H1 (cell line): ENCODE measurements at regions not wholly inside any gene's neighbourhood (a gene's known extent, or its start where the extent isn't known, plus 50 kb on each side); places are given as distances from the start of the nearest gene placed in this dataset.

Source experiments
- CTCF ChIA-PET: fragments of 300-600 bp; sonication (Branson Sonifier 250); formaldehyde crosslinking; loops from one replicate; lab custom pipeline; 2021; ENCODE audit not compliant: partially characterized antibody; lab: Charles Lee
- POLR2A ChIA-PET: fragments of 300-600 bp; sonication (Branson Sonifier 250); formaldehyde crosslinking; loops from one replicate; lab custom pipeline; 2021; ENCODE audit warnings: inconsistent platforms; ENCODE audit not compliant: partially characterized antibody; lab: Charles Lee
- DNase-seq, 2 experiments: peaks; one replicate each; pipeline versions ENCODE4 v3.0.0 to v3.0.0-alpha.2; 2010 to 2022; ENCODE audit warnings: low spot score in 2 of 2, low read depth in 1 of 2, mixed read lengths in 1 of 2
- FAIRE-seq: peaks from 2 replicates; lab custom pipeline; 2011; peaks lifted over from hg19 to GRCh38; lab: Jason Lieb, UNC
- H2AFZ ChIP-seq: 2 replicates; pipeline ENCODE4 v1.8.1; 2012; ENCODE audit warnings: low read length, inconsistent platforms
- H2AK5ac ChIP-seq: 2 replicates; pipeline ENCODE4 v1.6.1; 2013; ENCODE audit warnings: low read depth, low read length
- H2BK120ac ChIP-seq: replicated peaks from 2 replicates; pipeline ENCODE3; 2013; ENCODE audit warnings: low read depth, low read length, inconsistent platforms
- H2BK12ac ChIP-seq: 2 replicates; pipeline ENCODE4 v1.6.1; 2013; ENCODE audit warnings: low read depth, low read length
- H2BK15ac ChIP-seq: 2 replicates; pipeline ENCODE4 v1.6.1; 2013; ENCODE audit warnings: low read length
- H2BK20ac ChIP-seq: 2 replicates; pipeline ENCODE4 v1.6.1; 2013; ENCODE audit warnings: low read length
- H2BK5ac ChIP-seq: 2 replicates; pipeline ENCODE4 v1.6.1; 2013; ENCODE audit warnings: low read depth, low read length
- H3K14ac ChIP-seq: 2 replicates; pipeline ENCODE4 v1.6.1; 2013; ENCODE audit warnings: inconsistent platforms; ENCODE audit not compliant: insufficient read length
- H3K18ac ChIP-seq: 2 replicates; pipeline ENCODE4 v1.6.1; 2013; ENCODE audit warnings: low read length; ENCODE audit errors: extremely low read depth
- H3K23ac ChIP-seq: 2 replicates; pipeline ENCODE4 v1.6.1; 2013; ENCODE audit warnings: inconsistent platforms; ENCODE audit not compliant: insufficient read length
- H3K23me2 ChIP-seq: 2 replicates; pipeline ENCODE4 v1.6.1; 2013; ENCODE audit warnings: low read depth, low read length
- H3K27ac ChIP-seq: 2 replicates; pipeline ENCODE4 v1.6.1; 2011; ENCODE audit warnings: low read depth, low read length, inconsistent platforms
- H3K27me3 ChIP-seq, 4 experiments: replicated peaks in 1 of 4; 1 replicate in 1 of 4; 2 replicates in 3 of 4; pipeline versions ENCODE4 v1.6.1 to v1.8.1; 2011 to 2013; ENCODE audit warnings: low read length in 3 of 4, mild to moderate bottlenecking in 3 of 4, inconsistent platforms in 2 of 4, mixed read lengths in 2 of 4, moderate library complexity in 1 of 4; ENCODE audit not compliant: control insufficient read depth in 3 of 4, insufficient read depth in 3 of 4; ENCODE audit errors: extremely low read depth in 1 of 4
- H3K36me3 ChIP-seq, 4 experiments: 2 replicates each; pipeline versions ENCODE4 v1.6.1 to v1.8.1; 2011 to 2013; ENCODE audit warnings: mild to moderate bottlenecking in 4 of 4, low read length in 3 of 4, moderate library complexity in 2 of 4, control low read depth in 1 of 4, inconsistent platforms in 1 of 4; ENCODE audit not compliant: insufficient read depth in 4 of 4, control insufficient read depth in 2 of 4
- H3K4ac ChIP-seq: replicated peaks from 2 replicates; pipeline ENCODE3; 2013; ENCODE audit warnings: low read length, low read depth, mixed read lengths, inconsistent platforms; ENCODE audit not compliant: insufficient read length
- H3K4me1 ChIP-seq, 4 experiments: replicated peaks in 1 of 4; 1 replicate in 1 of 4; 2 replicates in 3 of 4; pipeline versions ENCODE4 v1.6.1 to v1.8.1; 2011 to 2013; ENCODE audit warnings: low read length in 3 of 4, inconsistent platforms in 2 of 4, mixed read lengths in 1 of 4; ENCODE audit not compliant: insufficient read depth in 4 of 4, control insufficient read depth in 3 of 4
- H3K4me2 ChIP-seq, 2 experiments: 2 replicates each; pipeline versions ENCODE4 v1.6.1 to v1.8.1; 2011 to 2013; ENCODE audit warnings: low read depth in 2 of 2, low read length in 2 of 2, control low read depth in 1 of 2, inconsistent platforms in 1 of 2, mild to moderate bottlenecking in 1 of 2; ENCODE audit not compliant: insufficient read depth in 1 of 2
- H3K4me3 ChIP-seq, 4 experiments: fragments of 200-600, 300-600 bp in 1 of 4; sonication (generic), shearing (Covaris generic), sonication (Bioruptor Twin) in 1 of 4; 2 replicates each; pipeline versions ENCODE4 v1.5.1 to v1.8.1; 2011 to 2016; ENCODE audit warnings: low read length in 4 of 4, low read depth in 3 of 4, control low read depth in 2 of 4, inconsistent platforms in 2 of 4, mild to moderate bottlenecking in 2 of 4, mixed read lengths in 1 of 4, moderate library complexity in 1 of 4; ENCODE audit not compliant: insufficient read depth in 2 of 4; ENCODE audit errors: extremely low read depth in 1 of 4
- H3K56ac ChIP-seq: replicated peaks from 2 replicates; pipeline ENCODE3; 2013; ENCODE audit warnings: low read depth, mild to moderate bottlenecking, mixed read lengths, low read length, inconsistent platforms; ENCODE audit not compliant: insufficient read length
- H3K79me1 ChIP-seq: 2 replicates; pipeline ENCODE4 v1.6.1; 2013; ENCODE audit warnings: low read depth, low read length, control low read depth
- H3K79me2 ChIP-seq, 2 experiments: 2 replicates each; pipeline versions ENCODE4 v1.6.1 to v1.8.1; 2012 to 2013; ENCODE audit warnings: low read length in 2 of 2, mild to moderate bottlenecking in 2 of 2, inconsistent platforms in 1 of 2; ENCODE audit not compliant: insufficient read depth in 2 of 2, control insufficient read depth in 1 of 2
- H3K9ac ChIP-seq, 4 experiments: replicated peaks in 1 of 4; 1 replicate in 1 of 4; 2 replicates in 3 of 4; pipeline versions ENCODE4 v1.6.1 to v1.8.1; 2011 to 2013; ENCODE audit warnings: low read depth in 3 of 4, low read length in 3 of 4, control low read depth in 2 of 4, mild to moderate bottlenecking in 2 of 4, moderate library complexity in 2 of 4, inconsistent platforms in 1 of 4; ENCODE audit errors: extremely low read depth in 1 of 4
- H3K9me3 ChIP-seq, 2 experiments: 2 replicates each; pipeline versions ENCODE4 v1.6.1 to v1.8.1; 2012 to 2013; ENCODE audit warnings: mild to moderate bottlenecking in 2 of 2, moderate library complexity in 2 of 2, control low read depth in 1 of 2, inconsistent platforms in 1 of 2, low read depth in 1 of 2, low read length in 1 of 2, mixed read lengths in 1 of 2; ENCODE audit not compliant: insufficient read depth in 2 of 2
- H4K20me1 ChIP-seq, 2 experiments: replicated peaks in 1 of 2; 2 replicates each; pipeline versions ENCODE3 to v1.8.1; 2011 to 2013; ENCODE audit warnings: inconsistent platforms in 2 of 2, low read length in 2 of 2, mild to moderate bottlenecking in 1 of 2; ENCODE audit not compliant: insufficient read depth in 2 of 2, control insufficient read depth in 1 of 2
- H4K5ac ChIP-seq: 2 replicates; pipeline ENCODE4 v1.6.1; 2013; ENCODE audit warnings: low read length, low read depth, mixed read lengths, inconsistent platforms; ENCODE audit not compliant: insufficient read length
- H4K8ac ChIP-seq: 2 replicates; pipeline ENCODE4 v1.8.0; 2013; ENCODE audit warnings: mild to moderate bottlenecking, moderate library complexity, low read length, inconsistent platforms; ENCODE audit not compliant: insufficient read depth; ENCODE audit errors: extremely low read depth
- H4K91ac ChIP-seq: replicated peaks from 2 replicates; pipeline ENCODE3; 2013; ENCODE audit warnings: low read length, mixed read lengths, inconsistent platforms; ENCODE audit not compliant: insufficient read length
- BACH1 ChIP-seq: IDR thresholded peaks from 2 replicates; pipeline ENCODE4 v1.6.1; 2012; ENCODE audit warnings: low read length, improper control_type of control experiment
- CBX8 ChIP-seq: fragments of 300-800, 300-1000 bp; sonication (generic); IDR thresholded peaks from 2 replicates; pipeline ENCODE4 v1.7.1; 2016; ENCODE audit warnings: low read depth, low read length, borderline replicate concordance
- CREB1 ChIP-seq: IDR thresholded peaks from 2 replicates; pipeline ENCODE4 v1.6.1; 2012; ENCODE audit warnings: inconsistent platforms
- CTBP2 ChIP-seq: IDR thresholded peaks from 2 replicates; pipeline ENCODE4 v1.7.0; 2011; ENCODE audit warnings: borderline replicate concordance, mild to moderate bottlenecking, moderate library complexity, mixed read lengths, low read length; ENCODE audit not compliant: insufficient read depth, insufficient read length
- RBBP5 ChIP-seq: IDR thresholded peaks from 2 replicates; pipeline ENCODE4 v1.7.1; 2012; ENCODE audit warnings: low read depth, mild to moderate bottlenecking, inconsistent platforms, low read length, moderate library complexity, borderline replicate concordance
- RXRA ChIP-seq: IDR thresholded peaks from 2 replicates; pipeline ENCODE4 v1.6.1; 2011; ENCODE audit warnings: low read depth, mild to moderate bottlenecking, low read length, moderate library complexity; ENCODE audit not compliant: insufficient read depth
- SIN3A ChIP-seq, 2 experiments: IDR thresholded peaks in 1 of 2; conservative IDR thresholded peaks in 1 of 2; 2 replicates each; pipeline ENCODE4 v1.6.1; 2011 to 2012; ENCODE audit warnings: low read length in 2 of 2, improper control_type of control experiment in 1 of 2, low read depth in 1 of 2, mild to moderate bottlenecking in 1 of 2
- SIX5 ChIP-seq: IDR thresholded peaks from 2 replicates; pipeline ENCODE4 v1.6.1; 2011; ENCODE audit warnings: mild to moderate bottlenecking, low read depth, low read length
- SUZ12 ChIP-seq: fragments of 200-600 bp; sonication (generic); IDR thresholded peaks from 2 replicates; pipeline ENCODE4 v1.6.1; 2012; ENCODE audit warnings: mild to moderate bottlenecking, inconsistent platforms, low read length, moderate library complexity, mixed read lengths
- TEAD4 ChIP-seq: IDR thresholded peaks from 2 replicates; pipeline ENCODE4 v1.6.1; 2012; ENCODE audit warnings: low read depth, low read length, inconsistent platforms, mixed read lengths
- YY1 ChIP-seq: IDR thresholded peaks from 2 replicates; pipeline ENCODE4 v1.6.1; 2011; ENCODE audit warnings: low read depth, mild to moderate bottlenecking, low read length
- WGBS, 2 experiments: shearing (Covaris generic) in 1 of 2; methylation state at CpG; one replicate each; pipeline versions ENCODE4 v1.1.6 to v1.1.7; 2013 to 2015; ENCODE audit warnings: low lambda C conversion rate in 2 of 2, mixed read lengths in 2 of 2, inconsistent platforms in 1 of 2, low coverage in 1 of 2, missing lambda C conversion rate in 1 of 2; ENCODE audit not compliant: insufficient replicate concordance in 2 of 2, insufficient coverage in 1 of 2, insufficient read length in 1 of 2; ENCODE audit errors: extremely low coverage in 1 of 2, missing lambda C conversion rate in 1 of 2; 5-methylcytosine and 5-hydroxymethylcytosine counted together
- TF ChIP-seq, protein P1 (sequence below): IDR thresholded peaks from 2 replicates; pipeline ENCODE4 v1.6.1; 2011; ENCODE audit warnings: low read depth, mild to moderate bottlenecking, low read length; ENCODE audit not compliant: insufficient read depth
- TF ChIP-seq, protein P2 (sequence below): IDR thresholded peaks from 2 replicates; pipeline ENCODE4 v1.6.1; 2012; ENCODE audit warnings: inconsistent platforms
- TF ChIP-seq, protein P3 (sequence below): IDR thresholded peaks from 2 replicates; pipeline ENCODE4 v1.6.1; 2012; ENCODE audit warnings: inconsistent platforms

DNA sequence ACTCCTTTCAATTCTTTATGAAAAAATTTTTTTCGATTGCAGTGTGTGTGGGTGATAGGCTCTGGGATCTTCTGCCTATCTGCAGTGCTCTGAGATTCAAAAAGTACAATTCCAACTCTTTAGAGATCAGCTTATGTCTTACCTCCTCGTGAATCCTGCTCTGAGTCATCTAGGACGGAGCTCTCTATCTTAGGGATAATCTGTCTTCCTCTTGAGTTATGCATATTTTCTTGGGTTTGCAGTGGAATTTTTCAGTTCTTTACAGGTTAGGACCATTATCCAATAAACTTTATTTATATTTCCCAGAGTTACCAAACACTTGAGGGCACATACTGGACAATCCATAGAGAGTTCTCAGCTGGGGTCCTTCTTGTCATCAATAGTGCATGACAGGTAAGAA lies 428.6 kb downstream of the ACTR3B start:
- Histone ChIP-seq H2BK5ac (no peak overlapping the region), H3K36me3 (no peaks in the 10 kb centered on the region), H3K27me3 (no peaks in the 10 kb centered on the region), H3K4me1 (no peaks in the 10 kb centered on the region), H2BK15ac (no peak overlapping the region), H3K23ac (no peak overlapping the region), H4K8ac (no peak overlapping the region), H3K9ac (no peak overlapping the region), H2BK12ac (no peak overlapping the region), H4K91ac (no peak overlapping the region), H3K79me1 (no peaks in the 10 kb centered on the region), H3K79me2 (no peaks in the 10 kb centered on the region), H3K23me2 (no peaks in the 10 kb centered on the region), H3K27ac (no peak overlapping the region), H2AFZ (no peak overlapping the region), H3K4ac (no peak overlapping the region), H3K18ac (no peak overlapping the region), H2BK20ac (no peak overlapping the region), H2BK120ac (no peak overlapping the region), H3K4me2 (no peak overlapping the region), H3K9me3 (no peaks in the 10 kb centered on the region), H3K14ac (no peak overlapping the region), H3K4me3 (no peak overlapping the region), H3K56ac (no peak overlapping the region), H4K20me1 (no peaks in the 10 kb centered on the region), H2AK5ac (no peak overlapping the region), H4K5ac (no peak overlapping the region)
- CTCF ChIA-PET, result interaction anchor here (0.8 to 0.9 kb wide), 2 partner anchors 74 to 211 kb away, joined by 3 to 4 read pairs; no protein-coding TSS in a partner anchor
- DNase-seq (no peak), FAIRE-seq (no peak)
- WGBS, 2 experiments, result 86% methylated on average over 3 of the region's 3 CpGs; no CpG with 5 or more reads in 1 of the 2 experiments
- POLR2A ChIA-PET, result no interaction called here
- TF ChIP-seq, protein P1, sequence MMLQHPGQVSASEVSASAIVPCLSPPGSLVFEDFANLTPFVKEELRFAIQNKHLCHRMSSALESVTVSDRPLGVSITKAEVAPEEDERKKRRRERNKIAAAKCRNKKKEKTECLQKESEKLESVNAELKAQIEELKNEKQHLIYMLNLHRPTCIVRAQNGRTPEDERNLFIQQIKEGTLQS, result no peak
- TF ChIP-seq TEAD4 (no peak), RBBP5 (no peak), CTBP2 (no peak), SIX5 (no peak), SIN3A (conservative IDR thresholded peaks at IDR 0.05 in 1 of 2, IDR thresholded peaks at IDR 0.05 in 1 of 2; ENCODE audit: low read depth in 1 of 2, low read length in 2 of 2) (no peak), BACH1 (no peak), YY1 (no peak), SUZ12 (no peak), CBX8 (no peak), RXRA (no peak), CREB1 (no peak)
- TF ChIP-seq, protein P2, sequence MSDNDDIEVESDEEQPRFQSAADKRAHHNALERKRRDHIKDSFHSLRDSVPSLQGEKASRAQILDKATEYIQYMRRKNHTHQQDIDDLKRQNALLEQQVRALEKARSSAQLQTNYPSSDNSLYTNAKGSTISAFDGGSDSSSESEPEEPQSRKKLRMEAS, result no peak
- TF ChIP-seq, protein P3, sequence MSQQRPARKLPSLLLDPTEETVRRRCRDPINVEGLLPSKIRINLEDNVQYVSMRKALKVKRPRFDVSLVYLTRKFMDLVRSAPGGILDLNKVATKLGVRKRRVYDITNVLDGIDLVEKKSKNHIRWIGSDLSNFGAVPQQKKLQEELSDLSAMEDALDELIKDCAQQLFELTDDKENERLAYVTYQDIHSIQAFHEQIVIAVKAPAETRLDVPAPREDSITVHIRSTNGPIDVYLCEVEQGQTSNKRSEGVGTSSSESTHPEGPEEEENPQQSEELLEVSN, result no peak
